HG03196 (cell line): ENCODE measurements at regions not wholly inside any gene's neighbourhood (a gene's known extent, or its start where the extent isn't known, plus 50 kb on each side); places are given as distances from the start of the nearest gene placed in this dataset.

Source experiments
- ATAC-seq: cut with Tn5 transposase; IDR thresholded peaks from one replicate; pipeline ENCODE4 v1.9.1; 2021; ENCODE audit not compliant: unreplicated experiment

DNA sequence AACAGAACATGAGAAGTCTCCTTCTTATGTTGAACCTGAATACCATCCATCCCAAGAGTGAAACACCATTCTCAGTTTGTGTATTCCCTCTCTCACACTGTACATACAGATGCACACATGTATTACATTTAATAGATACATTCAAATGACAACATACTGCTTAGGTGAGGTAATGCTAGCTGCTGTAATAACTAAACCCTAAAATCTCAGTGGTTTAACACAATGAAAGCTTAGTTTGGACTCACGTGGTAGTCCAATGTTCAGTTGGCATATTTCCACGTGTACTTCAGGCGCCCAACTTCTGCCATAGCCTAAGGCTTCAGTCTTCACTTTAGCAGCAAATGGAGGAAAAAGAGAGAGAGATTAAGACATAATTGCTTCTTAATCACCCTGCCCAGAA, 351.1 kb upstream of the PMFBP1 start:
- ATAC-seq = no peak

DNA sequence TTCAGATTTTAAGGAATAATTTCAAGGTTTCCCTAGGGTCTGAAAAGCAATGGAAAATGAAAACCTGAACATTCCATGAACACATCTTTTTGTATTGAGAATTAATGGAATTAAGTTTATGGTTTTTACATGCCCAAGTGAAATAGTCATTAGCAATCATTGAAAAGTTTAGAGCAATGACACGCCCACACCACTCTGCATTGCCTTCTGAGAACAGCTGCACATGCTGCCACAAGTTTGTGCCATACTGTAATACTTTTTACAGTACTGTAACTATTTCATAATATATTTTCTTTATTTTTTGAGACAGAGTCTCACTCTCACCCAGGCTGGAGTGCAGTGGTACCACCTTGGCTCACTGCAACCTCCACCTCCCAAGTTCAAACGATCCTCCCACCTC, 345.2 kb upstream of the PMFBP1 start:
- ATAC-seq = no peak

DNA sequence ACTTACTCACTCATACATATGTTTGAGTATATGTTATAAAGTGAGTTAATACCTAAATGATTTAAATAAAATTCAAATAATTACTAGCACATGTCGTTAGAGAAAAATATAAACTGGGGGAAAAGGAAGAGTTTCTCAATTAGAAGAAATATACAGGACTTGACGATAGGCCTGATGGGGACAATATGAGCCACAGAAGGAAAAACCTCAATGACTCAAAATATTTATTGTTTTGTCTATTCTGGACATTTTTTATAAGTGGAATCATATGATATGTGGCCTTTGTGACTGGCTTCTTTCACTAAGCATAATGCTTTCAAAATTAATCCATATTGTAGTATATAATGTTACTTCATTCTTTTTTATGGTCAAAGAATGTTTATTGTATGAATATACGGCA, 339.2 kb upstream of the PMFBP1 start:
- no peak for ATAC-seq

DNA sequence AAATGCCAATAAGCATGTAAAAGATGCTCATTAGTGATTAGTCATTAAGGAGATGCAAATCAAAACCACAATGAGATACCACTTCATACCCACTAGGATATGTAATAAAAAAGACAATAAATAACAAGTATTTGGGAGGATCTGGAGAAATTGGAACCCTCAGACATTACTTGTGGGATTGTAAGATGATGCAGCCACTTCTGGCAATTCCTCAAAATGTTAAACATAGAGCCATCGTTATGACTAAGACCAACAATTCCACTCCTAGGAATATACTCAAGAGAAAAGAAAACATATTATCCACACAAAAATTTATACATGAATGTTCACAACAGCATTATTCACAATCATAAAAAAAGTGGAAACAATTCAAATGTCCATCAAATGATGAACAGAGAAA, 336.2 kb upstream of the PMFBP1 start:
- ATAC-seq = no peak

DNA sequence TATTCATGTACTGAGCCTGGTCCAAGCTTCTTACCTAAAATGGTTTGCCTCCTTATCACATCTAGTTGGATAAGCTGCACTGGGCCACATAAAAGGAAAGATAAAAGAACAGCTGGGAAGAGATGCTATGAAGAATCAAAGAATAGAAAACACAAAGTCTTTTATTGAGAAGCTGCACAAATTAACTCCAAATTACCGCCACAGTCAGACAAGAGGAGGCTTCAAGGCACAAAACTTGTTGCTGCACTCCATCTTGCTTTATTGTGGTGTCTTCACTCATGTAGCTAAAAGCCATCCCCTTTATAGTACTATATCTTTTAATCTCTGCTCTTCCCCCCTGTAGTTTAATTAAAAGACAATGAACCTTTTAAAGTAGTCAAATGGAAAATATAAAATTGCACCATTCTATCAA, 330.6 kb upstream of the PMFBP1 start:
- ATAC-seq = no peak

DNA sequence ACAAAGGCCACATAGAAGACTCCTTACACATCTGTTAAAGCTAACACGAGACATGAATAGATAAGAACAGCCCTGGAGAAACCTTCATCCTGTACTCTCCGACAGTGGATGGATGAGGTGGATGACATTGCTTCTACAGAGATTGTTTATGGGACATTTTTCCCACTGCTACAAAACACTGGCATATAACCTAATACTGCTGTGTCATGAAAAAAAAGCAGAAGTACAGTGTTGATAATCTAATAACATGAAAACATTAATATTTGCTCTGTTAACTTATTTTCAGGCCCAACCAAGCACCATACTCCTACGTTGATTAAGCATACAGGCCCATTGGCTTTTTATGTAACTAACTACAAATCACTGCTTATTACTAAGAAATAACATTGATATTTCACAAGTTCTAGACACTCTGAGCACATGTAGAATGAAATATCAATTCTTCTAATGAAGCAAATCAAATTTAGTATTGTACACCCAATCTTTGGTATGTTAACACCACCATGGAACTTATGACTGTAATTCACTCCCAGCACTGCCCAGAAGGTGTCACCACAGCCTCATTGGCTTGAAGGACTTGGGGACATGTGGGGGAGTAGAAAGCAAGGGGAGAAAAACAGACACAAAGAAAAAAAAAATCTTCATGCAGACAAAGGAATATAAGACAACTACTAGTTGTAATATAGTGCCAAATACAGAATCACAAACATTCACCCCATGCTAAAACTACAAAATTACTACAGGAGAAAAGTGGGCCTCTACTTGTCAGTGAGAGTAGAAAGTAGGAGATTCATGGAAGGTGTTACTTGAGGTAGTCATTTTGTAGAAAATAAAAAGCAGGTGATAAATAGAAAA, 330.0 kb upstream of the PMFBP1 start:
- ATAC-seq = peak; percentile 77

DNA sequence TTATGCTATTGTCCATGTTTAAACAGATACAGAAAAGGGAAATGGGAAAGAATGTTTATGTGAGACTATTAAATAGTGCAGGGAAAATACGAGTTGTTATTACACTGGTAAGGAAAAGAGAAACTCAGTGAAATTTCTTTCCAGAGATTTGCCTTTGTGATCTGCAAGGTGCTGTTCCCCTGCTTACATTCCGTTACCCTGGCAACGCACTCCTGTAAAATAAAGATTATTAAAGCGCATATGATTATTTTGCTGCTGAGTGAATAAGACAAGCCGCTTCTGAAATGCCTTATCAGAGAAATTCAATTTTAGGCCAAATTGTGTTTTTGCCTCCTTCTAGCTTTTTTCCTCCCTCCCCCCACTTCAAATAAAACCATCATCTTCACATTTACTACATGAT, 328.6 kb upstream of the PMFBP1 start:
- no peak for ATAC-seq

DNA sequence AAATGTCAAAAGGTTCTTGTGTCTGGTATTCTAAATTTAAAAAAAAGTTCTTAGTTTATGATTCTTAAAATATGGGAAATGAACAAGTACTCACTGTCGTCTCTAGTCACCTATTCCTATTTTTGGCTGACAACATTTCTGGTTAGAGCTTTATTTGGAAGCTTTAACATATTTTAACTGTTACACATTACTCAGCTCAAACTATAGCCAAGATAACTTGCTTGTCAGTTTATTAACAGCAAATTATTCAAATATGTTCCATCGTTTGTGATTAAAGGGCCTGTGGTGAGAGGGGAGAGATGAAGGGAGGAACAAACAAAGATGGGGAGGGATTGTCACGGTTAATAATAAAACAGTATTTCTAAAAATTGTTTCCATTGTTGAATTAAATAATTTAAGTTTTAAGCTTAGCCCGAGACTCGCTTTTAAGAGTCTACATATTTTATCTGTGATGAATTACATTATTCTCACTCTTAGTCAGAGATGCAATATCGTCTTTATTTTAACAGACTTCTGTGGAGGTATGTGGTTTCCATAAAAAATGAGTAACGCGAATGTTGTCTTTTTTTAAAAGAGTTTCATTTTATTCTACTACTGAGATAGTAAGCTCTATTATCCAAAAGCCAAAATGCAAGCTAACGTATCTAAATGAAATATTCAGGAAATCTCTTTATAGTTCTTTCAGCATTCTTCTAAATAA, 321.9 kb upstream of the PMFBP1 start:
- no peak for ATAC-seq

DNA sequence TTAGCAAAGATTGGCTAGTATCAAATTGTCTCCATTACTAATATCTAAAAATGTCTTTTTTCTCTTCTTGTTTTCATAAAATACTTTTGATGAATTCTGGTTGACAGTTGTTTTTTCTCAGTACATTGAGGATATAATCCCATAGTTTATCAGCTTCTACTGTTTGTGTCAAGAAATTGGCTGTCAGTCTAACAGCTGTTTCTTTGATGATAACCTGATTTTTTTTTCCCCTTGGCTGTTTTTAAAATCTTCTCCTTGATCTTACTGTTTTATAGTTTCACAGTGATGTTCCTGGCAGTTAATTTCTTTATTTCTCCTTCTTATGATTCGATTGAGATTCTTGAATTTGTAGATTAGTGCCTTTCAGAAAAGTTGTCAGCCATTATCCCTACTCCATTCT, 315.3 kb upstream of the PMFBP1 start:
- no peak for ATAC-seq

DNA sequence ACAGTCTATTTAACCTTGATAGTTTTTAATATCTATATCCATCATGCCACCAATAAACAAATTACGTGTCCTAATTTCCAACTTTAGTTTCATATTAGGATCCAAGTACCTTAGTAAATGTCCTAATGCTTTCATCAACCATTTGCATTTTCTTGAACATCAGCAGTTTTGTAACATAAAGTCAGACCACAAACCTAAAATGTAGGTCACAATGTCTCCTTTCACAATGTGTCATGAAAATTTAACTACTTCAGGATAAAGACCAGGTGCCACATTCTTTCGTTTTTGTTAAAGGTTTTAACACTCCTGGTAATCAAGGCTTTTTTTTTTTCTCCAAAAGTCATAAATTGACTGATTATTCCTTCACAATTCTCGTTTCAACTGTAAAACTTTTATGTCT, 310.7 kb upstream of the PMFBP1 start:
- ATAC-seq = no peak

DNA sequence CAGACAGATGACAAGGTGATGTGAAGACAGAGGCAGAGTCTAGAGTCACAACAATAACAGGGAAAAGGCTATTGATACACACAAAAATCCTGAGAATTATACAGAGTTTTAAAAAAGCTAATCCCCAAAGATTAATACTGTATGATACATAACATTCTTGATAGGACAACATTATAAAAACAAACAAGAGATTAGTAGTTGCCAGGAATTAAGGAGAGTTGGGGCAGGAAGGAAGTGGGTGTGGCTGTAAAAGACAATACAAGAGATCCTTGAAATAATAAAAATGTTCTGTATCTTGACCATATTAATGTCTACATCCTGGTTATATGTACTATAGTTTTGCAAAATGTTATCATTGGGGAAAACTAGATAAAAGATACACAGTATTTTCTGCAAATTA, 309.5 kb upstream of the PMFBP1 start:
- ATAC-seq = no peak

DNA sequence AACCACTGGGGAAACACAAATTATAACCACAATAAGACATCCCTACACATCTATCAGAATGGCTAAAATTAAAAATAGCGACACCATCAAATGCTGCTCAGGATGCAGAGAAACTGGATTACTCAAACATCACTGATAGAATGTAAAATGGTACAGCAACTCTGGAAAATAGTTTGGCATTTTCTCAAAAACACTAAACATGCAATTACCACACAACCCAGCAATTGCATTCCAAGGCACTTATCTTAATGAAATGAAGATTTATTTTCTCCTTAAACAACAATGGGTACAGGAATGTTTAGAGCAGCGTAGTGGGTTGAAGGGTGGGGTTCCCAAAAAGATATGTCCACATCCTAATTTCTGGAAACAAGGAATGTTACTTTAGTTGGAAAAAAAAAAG, 309.0 kb upstream of the PMFBP1 start:
- no peak for ATAC-seq

DNA sequence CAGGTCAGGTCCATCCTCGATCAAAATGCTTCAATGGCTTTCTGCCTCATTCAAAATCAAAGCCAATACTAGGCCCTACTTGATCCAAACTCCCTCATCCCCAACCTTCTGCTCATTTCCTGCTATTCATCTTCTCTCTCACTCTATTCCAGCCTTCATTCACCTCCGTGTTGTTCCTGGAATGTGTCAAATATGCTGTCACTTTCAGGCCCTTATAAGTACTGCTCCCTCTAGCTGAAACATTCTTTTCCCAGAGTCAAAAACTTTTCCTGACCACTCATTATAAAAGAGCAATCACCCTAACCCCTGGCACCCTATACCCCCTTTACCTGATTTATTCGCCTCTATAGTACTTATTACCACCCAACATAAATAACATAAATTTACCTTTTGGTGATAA, 303.7 kb upstream of the PMFBP1 start:
- ATAC-seq = no peak

DNA sequence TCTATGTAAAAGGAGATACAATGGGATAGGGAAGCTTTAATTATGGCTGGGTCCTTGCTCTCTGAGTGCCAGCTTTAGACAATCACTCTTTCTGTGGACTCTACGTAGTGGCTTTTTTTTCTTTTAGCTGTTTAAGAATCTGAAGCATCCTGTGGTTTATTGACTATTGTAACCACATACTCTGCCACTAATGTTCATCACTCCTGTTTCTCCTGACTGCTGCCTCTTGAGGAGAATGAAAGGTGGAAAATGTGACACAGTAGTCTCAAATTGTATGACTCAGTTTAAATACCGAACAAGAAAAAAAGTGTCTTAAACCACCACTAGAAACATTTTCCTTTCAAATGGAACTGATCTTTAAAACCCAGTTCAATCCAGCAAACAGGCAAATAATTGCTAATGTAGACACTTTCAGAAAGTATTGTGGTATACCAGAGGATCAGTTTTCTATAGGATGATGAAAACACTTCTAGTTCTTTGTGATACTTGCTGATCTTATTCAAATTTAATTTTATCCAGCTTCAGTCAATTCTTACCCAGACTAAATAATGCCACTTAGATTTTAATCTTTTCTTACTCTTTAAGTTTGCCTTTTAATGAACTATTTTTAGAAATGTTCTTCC, 302.7 kb upstream of the PMFBP1 start:
- no peak for ATAC-seq

DNA sequence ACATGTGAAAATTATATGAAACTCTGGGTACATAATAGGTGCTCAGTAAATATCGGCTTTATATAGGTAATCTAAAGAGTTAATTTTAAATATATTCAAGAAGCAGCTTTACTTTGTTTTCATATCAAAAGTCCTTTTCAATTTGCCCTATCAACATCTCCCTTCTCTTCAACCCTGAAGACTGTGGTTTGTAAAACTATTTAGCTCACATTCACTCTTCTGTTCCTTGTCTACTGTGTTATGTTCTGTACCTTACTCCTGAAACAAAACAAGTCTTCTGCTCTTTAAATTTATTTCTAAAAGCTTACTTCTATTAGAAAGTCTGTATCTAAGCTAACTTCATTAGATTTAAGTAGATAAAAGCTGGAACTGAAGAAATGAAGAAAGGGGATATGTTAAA, 301.7 kb upstream of the PMFBP1 start:
- ATAC-seq = no peak

DNA sequence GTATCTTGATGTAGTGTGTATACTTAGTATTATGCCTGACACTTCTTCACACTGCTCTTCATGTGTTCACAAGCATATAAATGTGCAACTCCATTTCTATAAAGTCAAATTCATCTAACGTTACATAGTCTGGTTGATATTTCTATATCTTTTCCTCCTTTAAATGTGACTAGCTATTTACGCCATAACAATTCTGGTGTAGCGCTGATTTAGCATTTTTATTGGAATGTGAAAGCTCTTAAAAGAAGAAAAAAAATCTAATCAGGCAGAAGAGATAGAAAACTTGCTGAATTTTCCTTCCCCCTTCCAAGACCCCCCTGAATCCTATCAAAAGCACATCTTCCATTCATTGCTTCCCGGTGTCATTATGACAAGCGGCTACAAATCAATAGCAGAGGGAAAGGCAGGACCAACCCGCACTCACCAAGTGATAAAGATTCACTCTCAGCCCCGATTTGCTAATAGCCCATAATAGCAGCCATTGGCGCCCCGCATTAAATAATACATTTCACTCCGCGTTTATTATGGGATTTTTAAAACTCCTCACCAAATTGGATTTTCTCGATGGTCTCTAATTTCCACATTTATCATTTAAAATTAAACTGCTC, 299.5 kb upstream of the PMFBP1 start:
- ATAC-seq = no peak

DNA sequence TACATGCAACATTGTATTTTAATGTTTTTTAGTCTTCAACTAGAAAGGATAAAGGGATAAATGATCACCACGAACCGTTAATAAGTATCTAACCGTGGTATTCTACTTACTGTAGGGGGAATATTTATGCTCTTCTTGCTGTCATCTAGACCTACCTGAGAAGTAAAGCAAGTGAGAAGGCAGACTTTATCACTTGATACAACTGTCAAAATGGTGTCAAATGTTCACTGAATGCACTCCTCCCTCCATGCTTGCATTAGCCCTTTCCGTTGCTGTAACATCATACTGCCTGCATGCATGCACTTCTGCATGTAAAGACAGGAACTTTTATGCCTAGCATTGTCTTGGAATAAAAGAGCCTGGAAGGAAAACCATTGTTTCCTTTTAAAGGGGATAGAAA, 298.6 kb upstream of the PMFBP1 start:
- no peak for ATAC-seq

DNA sequence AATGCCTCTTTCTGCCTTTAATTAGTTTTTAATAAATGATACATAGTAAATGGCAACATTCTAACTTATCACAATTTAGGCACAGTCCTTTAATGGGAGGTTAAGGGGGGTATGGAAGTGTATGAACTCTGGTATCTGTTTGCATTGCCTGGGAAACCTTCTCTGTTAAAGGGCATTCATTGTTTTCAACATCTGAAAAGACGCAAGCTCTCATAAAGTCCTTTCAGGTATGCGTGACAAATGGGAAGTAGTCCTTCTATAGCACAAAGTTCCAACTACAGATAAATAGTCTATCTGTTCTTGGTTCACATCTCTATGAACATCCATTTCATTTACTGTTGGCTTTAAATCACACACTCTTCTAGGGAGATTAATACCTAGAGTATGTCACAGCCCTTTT, 298.0 kb upstream of the PMFBP1 start:
- ATAC-seq = no peak

DNA sequence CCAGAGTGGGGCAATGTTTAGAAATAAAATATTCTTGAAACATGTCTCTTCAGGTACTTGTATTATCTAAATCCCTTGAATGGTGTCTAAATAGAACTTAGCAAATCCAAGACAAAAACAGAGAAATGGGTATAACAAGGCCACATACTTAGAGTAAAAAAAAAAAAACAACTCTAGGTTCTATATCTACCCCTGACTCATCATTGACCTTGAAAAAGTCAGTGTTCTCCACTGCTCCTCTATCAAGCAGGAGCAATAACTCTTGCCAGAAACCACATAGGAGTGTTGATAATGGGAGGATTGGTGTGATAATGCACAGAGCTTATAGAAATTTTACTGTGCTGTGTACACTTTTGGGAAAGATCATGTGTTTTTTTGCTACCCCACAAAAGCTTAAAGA, 296.6 kb upstream of the PMFBP1 start:
- no peak for ATAC-seq

DNA sequence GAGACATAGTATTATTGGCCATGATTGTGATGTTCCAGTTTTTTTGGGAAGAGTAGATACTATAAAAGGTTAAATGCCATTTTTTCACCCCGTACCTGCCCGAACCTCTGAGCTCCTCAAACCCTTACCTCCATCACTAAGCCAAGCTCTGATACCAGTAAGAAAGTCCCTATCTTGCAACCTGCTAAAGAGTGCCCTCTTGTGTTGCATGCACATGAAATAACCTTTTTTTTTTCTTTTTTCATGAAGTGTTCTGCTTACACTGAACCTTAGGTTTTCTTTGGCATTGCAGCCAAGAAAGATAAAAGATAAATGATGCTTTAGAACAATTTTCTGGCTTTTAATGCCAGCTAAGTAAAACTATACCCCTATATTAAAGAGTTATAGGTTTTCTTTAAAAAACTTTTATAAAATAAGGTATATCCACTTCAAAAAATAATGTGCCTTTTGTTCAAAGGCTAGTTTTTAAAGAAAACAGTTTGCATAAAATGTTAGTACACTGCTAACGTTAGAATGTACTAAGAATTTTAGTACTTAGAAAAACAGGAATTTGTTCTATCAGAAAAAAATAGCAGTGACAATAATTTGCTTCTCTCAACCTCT, 295.3 kb upstream of the PMFBP1 start:
- ATAC-seq = no peak

DNA sequence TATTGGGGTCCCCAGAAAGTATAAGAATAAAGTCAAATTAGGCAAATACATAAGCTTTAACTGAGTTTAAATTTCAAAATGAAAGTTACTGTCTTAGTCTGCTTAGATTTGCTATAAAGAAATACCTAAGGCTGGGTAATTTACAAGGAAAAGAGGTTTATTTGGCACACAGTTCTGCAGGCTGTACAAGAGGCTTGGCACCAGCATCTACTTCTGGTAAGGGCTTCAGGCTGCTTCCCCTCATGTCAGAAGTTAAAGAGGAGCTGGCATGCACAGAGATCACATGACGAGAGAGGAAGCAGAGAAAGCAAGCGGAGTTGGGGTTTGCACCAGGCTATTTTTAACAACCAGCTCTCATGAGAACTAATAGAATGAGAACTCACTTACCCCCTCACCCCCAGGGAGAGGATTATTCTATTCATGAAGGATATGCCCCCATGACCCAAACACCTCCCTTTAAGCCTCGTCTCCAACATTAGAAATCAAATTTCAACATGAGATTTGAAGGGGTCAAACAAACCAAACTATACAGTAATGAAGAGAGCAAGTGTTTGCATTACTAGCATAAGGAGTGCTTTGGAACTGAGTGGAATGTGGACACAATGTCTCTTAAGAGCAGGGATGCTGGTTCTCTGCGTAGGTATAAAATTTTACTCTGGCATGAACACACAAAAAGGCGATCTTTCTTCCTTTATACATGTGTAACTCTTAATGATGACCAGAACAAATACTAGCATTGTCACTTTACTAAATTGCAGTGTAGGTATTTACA, 292.8 kb upstream of the PMFBP1 start:
- ATAC-seq = no peak
